ENCODE measurements at regions not wholly inside any gene's neighbourhood (a gene's known extent, or its start where the extent isn't known, plus 50 kb on each side); places are given as distances from the start of the nearest gene placed in this dataset.
"Not testable (repeated sequence)": the region's sequence is repeated elsewhere in the genome, so short reads cannot be mapped to it uniquely, and the experiment has no call there.

- DNase-seq: no peak
These were observed 67.8 kb upstream of the DNAJC1 start for GRCh38 chr10:22071332-22071731.

- no peak for DNase-seq
These were observed 63.6 kb upstream of the DNAJC1 start for GRCh38 chr10:22067091-22067490.

GRCh38 chr10:22060984-22061383, 57.5 kb upstream of the DNAJC1 start:
- DNase-seq: not testable (repeated sequence)

- DNase-seq: no peak
These were observed 54.7 kb upstream of the DNAJC1 start for GRCh38 chr10:22058201-22058600.

GRCh38 chr10:22054961-22055360, 51.4 kb upstream of the DNAJC1 start:
- DNase-seq: no peak

Measured in NCI-H524 (cell line).